GM21825 (cell line): ENCODE measurements at regions not wholly inside any gene's neighbourhood (a gene's known extent, or its start where the extent isn't known, plus 50 kb on each side); places are given as distances from the start of the nearest gene placed in this dataset.

ENCODE experiments used
- ATAC-seq: cut with Tn5 transposase; IDR thresholded peaks from one replicate; pipeline ENCODE4 v1.9.1; 2021; ENCODE audit warnings: mild to moderate bottlenecking, moderate library complexity; ENCODE audit not compliant: unreplicated experiment

DNA sequence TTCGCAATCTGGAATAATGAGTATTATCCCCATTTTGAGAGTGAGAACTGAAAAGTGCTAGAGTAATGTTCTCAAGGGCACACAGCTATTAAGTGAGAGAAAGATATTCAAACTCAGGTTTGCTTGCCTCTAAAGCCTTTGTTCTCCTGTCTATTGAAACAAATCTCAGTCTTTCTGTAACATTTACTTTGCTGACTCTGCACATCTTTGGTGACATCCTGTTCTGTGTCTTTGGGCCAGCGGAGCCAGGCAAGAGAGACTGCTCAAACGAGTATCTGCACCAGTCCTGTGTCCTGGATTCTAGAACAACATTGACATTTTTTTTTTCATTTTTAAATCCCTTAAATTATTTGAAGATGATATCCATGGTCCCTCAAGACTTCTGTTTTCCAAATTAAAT, 1539.2 kb upstream of the PIK3C3 start:
- no peak for ATAC-seq

DNA sequence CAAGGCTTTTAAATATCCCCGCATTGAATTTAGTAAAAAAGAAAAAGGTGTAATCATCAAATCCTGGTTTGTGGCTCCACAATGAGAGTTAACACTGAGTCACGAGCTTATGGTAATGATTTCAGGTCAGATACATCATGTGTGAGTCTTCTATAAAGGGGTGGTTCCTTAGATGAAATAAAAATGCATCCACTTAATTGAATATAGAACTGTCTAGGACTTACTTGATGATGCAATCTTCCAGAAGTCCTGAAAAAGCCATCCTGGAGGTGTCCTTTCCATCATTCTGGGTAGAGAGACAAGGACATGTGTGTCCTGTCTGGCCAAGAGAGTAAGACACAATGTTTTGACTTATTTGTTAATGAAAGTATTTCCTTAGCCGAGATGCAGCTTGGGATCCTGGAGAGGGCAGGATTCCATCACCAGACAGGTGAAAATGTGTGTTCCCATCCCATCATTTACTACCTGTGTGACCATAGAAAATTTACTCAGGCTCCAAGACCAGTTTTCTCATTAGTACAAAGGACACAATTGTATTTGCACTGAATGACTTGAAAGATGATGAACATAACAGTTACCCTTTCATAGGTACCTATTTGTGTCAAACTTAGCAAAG, 1539.8 kb upstream of the PIK3C3 start:
- ATAC-seq, result no peak

DNA sequence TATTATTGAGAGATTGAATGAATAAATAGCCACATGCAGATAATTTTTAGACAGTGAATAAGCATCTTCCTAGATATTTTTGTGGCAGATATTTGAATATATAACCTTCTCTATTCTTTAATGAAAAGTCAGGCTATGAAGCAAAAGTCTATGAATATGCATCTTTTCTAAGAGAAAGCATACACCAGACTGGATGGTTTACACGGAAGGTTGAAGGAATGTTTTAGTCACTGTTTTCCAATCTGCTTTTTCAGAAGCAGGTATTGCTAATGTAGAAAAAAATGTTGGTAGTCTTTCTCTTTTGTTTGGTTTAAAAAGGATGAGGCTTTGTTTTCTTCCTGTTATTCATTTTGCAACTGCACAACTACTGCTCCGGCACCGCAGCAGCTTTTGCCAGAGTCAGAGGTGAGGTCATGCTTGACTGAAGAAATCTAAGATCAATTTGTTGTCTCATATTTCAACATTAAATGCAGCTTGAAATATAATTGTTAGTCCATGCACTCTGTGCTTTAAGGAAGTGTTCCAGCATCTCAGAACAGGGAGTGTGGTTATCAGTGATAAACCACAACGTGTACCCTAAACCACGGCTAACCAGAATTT, 1540.8 kb upstream of the PIK3C3 start:
- no peak for ATAC-seq

DNA sequence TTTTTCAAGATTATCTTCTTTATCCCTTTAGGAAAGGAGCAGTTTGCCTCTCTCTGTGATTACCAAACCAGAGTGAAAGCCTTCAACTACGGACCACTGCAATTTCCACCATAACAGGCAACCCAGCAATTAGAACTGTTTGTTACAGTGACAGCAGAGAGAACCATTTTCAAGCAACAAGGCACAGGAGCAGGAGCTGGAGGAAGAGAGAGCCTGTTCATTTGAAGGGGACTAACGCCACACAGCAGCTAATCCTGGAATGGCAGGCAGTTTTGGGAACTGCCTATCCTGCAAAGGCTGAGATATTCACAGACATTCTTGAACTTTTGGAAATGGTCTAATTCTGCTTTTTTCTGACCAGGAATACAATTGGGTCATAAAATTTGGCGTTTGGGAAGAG, 1541.9 kb upstream of the PIK3C3 start:
- no peak for ATAC-seq

DNA sequence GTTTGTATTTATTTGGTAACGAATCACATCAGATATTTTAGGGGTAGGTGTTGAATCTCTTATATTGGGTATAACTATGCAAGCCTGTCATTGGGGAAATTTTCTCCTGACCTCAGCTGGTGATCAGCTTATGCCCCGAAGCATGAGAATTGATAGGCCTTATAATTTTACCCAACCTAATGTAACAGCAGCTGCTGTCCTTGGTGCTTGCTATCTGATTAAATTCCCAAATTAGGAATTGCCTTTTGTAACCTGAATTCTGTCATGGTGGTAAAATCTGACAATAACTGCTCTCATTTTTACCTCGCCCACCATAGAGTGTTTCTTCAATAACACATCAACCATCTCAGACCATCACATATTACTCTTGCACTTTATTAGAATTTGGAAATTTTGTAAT, 1542.6 kb upstream of the PIK3C3 start:
- no peak for ATAC-seq

DNA sequence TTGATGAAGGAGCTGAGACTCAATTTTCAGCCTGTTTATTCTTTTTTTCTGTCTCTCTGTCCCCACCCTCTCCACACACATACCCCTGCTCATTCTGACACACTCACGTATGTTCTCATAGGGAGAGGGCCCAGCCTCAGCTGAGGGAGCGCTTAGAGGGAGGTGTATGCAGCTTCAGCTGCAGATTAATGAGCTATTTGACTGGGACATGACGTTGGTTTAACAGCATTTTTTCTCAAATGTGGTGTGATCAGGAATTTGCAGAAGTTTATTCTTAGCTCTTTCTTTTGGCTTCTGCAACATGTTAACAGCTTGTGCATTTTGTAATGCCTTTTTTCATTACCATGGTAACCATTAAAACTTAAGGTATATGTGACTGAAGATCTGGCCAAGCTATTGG, 1547.1 kb upstream of the PIK3C3 start:
- no peak for ATAC-seq

DNA sequence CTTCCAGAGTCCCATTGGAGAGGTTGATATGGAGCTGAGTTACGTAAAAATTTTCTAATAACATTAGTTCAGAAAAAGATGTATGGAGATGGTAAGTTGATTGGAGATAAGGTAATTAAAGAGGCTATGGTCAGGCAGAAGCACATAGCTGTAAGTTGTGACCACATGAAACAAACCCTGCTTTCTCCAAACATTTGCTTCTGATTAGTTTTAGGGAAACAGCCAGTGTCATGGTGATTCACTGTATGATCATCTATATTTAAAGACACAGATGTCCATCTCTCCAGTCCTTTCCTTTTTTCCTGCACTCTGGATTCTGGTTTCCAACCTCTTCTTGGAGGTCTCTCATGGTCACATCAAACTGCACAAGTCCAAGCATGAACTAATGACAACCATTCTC, 1550.8 kb upstream of the PIK3C3 start:
- no peak for ATAC-seq

DNA sequence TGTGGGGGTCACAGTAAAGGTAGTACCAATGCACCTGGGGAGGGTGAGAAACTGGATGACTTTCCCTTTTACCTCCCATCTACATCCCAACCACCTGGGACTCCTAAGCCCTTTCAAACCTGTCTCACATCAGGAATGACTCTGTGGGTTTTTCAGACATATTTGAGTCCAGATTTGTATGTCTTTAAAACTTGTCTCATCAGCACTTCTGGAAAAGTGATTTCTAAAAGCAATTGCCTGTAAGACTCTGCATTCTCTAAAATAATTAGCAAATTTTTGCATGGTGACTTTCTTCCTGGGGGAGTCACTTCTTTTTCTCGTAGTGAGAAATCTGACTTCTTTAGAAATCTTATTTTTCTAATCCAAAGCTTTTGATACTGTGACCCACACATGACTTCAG, 1553.0 kb upstream of the PIK3C3 start:
- ATAC-seq, result no peak

DNA sequence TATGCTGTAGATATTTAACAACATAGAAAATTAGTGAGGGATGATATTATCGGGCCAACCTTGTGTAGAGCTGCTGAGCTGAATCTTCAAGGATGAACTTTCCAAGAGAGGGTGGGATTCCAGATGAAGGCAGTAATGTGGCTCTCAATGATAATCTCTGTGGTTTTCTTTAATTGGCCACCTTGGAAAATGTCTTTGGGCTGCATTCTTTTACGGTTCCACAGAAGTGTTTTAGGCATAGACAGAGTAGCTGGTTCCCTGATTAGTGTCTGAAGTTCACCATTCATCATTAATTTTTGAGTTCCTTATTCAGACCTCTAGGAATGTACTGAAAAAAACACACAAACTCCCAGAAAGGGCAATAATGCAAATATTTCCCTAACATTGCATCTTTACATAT, 1566.9 kb upstream of the PIK3C3 start:
- ATAC-seq, result no peak

DNA sequence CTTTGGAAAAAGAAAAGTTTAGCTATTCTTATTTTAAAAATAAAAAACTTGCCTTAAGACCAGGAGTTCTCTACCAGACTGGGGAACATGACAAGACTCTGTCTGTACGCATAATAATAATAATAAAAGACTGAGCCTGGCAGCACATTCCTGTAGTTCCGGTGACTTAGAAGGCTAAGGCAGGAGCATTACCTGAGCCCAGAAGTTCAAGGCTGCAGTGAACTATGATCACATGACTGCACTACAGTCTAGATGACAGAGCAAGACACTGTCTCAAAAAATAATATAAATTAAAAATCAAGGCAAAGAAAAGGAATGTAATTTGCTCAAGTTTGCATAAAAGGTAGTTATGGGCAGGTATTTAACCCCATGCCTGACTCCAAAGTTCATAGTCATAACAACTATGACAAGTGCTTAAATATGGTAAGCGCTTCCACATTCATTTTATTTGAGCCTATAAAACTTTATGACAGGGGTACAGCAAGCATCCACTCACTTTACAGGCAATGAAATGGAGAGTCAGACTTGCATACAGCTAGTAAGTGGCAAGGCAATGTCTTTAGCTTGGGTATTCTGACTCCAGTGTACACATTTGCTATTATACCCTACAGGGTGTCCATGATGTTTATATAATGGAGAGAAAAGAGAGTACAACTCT, 1567.8 kb upstream of the PIK3C3 start:
- no peak for ATAC-seq

DNA sequence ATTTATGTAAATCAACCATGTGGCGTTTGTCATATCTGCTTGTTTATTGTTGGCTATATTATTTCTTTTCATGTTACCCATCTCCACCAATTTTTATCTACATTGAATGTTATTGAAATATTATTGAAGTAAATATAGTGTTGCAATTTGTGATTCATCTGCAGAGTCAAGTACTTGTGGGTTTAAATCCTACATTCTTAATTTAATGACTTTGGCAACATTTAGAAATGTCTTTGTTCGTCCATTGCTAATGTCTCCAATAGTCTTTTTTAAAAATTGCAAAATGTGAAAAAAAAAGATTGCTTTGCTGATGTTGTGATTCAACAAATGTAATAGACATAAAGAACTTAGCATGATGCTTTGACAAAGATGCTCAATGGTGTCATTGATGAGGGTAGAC, 1572.8 kb upstream of the PIK3C3 start:
- no peak for ATAC-seq

DNA sequence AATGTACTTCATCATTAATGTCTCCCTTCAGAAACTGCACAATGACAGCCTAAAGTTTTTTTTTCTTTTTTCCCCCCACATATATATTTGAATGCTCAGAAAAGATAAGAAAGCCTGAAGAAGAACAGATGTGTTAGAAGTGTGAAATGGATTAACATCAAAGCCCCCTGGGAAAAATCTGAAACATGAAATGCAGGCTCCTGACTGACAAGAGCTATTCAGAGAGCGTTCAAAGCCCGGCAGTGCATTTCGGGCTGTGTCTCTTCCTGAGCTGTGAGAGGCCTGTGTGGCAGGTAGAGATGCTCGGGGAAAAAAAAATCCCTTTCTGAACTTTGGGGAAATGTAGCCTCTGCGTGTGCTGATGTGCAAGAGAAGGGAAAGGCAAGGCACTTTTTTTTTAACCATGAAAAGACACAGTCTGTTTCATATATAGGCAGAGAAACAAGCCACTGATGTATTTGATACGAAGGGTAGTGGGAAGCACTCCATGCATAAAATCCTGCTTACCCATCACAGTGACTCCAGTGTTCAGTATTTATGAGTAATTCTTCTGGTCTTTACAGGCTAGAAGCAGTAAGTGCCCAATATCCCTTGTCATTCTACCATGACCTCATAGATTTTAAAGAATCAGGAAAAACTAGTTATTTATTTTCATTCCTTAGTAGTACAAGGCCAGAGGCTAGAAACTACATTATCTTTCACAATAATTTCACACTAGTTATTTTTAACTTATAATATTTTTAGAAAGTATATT, 1574.2 kb upstream of the PIK3C3 start:
- no peak for ATAC-seq

DNA sequence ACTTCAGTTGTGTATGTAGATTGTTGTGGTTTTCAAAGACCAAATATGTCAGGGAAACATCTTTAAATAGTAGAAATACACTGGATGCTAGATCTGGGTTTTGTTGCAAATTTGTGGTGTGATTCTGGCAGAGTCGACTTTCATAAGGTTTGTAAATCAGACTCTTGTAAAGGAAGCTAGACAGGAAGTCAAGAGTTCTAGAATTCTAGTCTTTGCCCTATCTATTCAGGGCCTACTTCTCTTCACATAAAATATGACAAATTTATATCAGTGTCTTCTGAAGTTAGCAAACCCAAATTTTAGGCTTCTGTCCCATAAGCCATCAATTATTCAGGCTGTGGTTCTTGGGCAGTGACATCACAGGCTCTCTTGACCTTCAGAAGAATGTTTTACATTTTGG, 1579.2 kb upstream of the PIK3C3 start:
- no peak for ATAC-seq

DNA sequence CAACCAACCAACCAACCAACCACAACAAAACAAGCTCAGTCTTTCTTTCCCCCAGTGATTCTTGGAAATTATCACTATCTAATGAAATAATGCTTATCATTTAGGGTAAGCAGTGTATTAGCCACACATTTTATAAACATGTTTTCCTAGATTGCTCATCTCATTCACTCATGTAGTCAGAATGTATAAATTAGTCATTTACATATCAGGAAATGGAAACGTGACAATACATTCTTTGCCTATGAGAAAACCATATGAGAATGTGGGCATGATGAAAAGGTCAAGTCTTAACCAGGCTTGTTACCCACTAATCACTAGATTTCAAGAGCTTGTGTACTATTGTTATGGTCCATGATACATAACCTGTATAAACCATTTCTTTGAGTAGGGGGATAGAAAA, 1583.4 kb upstream of the PIK3C3 start:
- ATAC-seq, result no peak

DNA sequence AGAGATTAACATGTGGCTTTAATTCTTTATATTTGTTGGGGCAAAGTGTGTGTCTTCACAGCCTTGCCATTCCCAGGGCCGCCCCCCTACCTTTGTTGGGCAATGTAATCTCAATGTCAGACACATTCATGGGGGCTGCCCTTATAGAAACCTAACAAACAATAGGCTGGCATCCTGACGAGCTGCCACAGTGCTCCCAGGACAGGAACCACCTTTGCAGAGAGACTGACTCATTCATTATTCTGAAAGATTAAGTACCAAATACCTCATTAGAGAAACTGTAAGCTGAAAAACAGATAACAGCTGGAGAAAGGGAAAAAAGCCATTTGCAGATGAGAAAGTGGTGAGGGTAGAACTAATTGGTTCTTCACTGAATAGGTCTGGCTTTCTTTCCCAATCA, 1587.5 kb upstream of the PIK3C3 start:
- no peak for ATAC-seq

DNA sequence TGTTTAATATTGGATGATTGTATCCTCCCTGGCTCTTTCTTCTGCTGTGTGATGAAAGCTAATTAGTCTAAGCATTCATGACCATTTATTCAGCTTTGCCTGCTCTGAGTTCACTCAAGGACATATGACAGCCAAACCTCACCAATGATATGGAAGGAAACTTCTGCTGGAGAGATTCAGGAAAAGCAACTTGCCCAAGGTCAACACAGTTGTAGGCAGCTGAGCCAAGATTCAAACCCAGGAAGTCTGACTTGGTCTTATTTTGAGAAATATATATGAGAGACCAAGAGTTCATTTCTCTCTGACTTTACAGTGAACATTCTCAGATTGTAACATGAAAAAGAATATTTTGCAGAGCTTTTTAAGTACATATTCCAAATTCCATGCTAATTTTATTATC, 1588.5 kb upstream of the PIK3C3 start:
- no peak for ATAC-seq

DNA sequence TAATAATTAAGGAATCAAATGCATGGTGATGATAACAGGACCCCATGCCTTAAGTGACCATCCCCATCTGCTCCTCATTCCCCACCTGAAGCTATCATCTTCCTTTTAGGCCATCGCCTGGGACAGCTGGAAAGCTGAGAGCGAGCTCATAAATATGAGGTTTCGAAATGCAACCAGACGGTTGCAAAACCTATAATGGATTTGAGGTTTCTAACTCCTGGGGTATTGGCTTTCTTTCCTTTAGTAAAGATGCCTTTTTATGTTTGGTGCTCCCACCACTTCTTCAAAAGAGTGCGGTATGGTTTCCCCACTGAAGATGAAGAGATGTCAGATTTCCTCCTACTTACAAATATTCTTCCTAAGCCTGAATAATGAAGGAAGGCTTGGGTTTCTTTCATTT, 1589.5 kb upstream of the PIK3C3 start:
- no peak for ATAC-seq

DNA sequence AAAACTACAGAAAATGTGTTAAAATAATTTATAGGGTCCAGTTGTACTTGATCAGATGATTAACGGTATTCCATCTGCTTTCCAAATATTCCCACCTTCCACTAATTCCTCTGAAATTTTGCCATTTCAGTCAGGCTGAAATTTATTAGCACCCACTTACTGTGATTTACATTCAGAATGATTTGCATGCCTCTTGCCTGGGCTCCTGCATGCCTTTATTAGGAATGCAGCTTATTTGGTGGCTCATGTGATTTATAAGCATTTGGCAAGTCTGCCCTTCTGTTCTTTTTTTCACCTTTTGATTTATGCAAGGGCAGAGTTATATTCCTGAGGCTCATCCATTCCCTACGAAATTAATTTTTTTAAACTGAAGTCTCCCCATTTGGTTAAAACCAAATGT, 1594.5 kb upstream of the PIK3C3 start:
- ATAC-seq, result no peak

DNA sequence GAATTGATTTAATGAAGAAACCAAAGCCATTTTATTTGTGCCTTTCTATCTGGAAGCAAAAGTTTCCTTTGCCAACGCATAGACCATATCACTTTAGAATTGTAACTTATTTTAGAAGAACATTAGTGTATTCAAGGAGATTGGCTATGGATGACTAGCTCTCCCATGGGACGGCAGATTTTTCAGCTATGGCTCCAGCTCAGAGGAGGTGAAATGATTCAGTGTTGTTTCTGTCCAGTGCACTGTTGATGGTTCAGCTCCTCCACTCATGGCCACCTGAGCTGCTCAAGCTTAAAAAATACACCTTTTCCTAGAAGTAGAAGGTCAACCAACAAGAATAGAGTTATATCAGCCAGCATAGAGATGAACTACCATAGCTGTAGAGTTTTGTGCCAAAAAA, 1597.5 kb upstream of the PIK3C3 start:
- ATAC-seq, result no peak

DNA sequence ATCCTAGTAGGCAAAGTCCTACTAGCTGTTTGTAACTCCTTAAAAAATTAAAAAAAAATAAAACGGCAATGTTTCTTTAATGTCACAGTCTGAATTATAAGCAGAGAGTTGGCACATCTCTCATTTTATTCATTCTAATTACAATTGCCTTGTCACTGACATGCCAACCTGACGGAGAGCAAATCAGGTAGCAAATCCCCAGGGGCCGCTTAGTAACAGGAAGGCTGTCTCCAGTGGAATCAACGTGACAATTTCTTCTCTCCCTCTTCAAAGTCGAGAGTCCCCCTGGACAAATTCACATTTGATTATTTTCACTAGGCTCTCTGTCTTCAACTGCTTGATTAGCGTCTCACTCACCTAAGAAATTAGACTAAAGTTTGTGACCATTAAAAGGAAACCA, 1598.9 kb upstream of the PIK3C3 start:
- ATAC-seq, result no peak

DNA sequence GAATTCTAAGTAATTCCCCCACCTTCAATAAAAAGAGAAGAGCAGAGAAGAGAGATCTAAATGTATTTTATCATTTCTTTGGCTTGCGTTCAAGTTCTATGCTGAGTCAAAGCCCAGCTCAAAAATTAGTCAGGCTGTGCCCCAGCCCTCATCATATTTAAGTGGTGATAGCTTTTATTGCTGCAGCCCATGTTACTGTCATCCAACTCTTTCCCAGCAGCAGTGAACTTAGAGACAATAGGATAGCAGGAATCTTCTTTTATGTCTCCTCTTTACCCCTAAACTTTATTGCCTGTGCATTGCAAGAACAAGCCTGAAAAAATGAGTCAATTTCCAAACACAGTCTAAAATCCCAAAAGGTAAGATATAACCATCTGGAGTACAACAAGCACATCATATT, 1599.3 kb upstream of the PIK3C3 start:
- no peak for ATAC-seq

DNA sequence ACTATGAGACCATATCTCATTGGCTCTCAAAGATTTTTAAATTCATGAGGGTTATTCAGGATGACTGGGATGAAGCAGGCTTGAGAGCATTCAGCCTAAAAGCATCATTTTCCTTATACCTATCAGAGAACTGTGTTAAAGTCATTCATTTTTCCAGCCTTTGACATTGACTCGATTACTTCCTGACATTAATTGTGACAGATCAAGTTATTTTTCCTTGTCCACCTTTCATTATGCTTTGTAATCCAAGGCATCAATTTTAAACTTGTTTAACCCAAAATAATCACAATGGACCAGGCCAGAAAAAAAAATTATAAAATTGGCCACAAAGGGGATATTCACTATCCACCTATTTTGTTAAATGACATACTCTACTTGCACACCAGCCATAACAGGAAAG, 1606.8 kb upstream of the PIK3C3 start:
- no peak for ATAC-seq
